Ascending aorta (tissue), 2 donors: ENCODE measurements at regions not wholly inside any gene's neighbourhood (a gene's known extent, or its start where the extent isn't known, plus 50 kb on each side); places are given as distances from the start of the nearest gene placed in this dataset.

Experiments used
- DNase-seq, 2 donors: peaks; one replicate each; pipeline ENCODE4 v3.0.0-alpha.2; 2019; ENCODE audit warnings: low spot score in 2 of 2
- H3K27ac ChIP-seq, 2 donors: fragments of 200-600 bp; sonication (generic); one replicate each; pipeline ENCODE4 v1.5.1; 2016 to 2017; ENCODE audit warnings: mild to moderate bottlenecking in 1 of 2
- H3K27me3 ChIP-seq: fragments of 200-600 bp; sonication (generic); one replicate; pipeline ENCODE4 v1.5.1; 2017
- H3K36me3 ChIP-seq, 2 donors: fragments of 200-600 bp; sonication (generic); one replicate each; pipeline ENCODE4 v1.5.1; 2016
- H3K4me1 ChIP-seq, 2 donors: fragments of 200-600 bp; sonication (generic); one replicate each; pipeline ENCODE4 v1.5.1; 2016 to 2017; ENCODE audit warnings: mild to moderate bottlenecking in 1 of 2
- H3K4me3 ChIP-seq, 2 donors: fragments of 200-600 bp; sonication (generic); one replicate each; pipeline ENCODE4 v1.5.1; 2016 to 2017; ENCODE audit warnings: mild to moderate bottlenecking in 1 of 2
- H3K9me3 ChIP-seq, 2 donors: fragments of 200-600 bp; sonication (generic); one replicate each; pipeline ENCODE4 v1.5.1; 2016
- CTCF ChIP-seq, 3 experiments: fragments of 200-600 bp in 2 of 3; fragments of 450-650 bp in 1 of 3; sonication (generic) in 2 of 3; IDR thresholded peaks; one replicate each; pipeline ENCODE4 v1.5.1; 2016 to 2019; ENCODE audit warnings: antibody characterized with exemption in 3 of 3, mild to moderate bottlenecking in 1 of 3, moderate library complexity in 1 of 3
- intact Hi-C: fragments of 100-400 bp; cut with DNase I; formaldehyde crosslinking; loops from one replicate; pipeline ENCODE4 v1.15.1; 2023

DNA sequence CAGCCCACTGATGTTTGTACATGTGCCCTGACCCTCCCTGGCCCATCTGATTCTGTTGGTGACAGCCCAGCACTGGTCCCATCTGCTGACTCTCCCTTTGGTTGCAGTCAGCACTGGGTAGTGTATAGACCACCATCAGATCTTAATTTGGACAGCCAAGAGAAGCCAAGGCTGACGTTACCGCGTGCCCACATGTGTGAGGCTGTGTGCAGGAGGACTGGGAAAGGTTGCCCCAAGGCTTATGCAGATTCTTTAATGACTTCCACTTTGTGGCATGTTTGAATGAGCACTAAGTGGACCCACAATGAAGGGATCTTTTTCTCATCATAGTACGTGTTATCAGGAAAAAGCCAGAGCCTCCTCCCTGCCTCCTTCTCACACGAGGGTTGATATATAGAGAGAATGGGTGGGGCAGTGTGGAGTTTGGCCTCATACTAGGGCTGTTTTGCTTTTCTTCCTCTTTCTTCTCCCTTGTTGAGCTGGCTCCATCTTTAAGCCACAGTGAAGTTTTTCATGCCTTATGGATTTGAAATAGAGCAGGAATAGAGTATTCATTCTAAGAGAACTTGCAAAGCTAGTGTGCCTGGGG, 93.5 kb downstream of the NAV1 start:
- Histone ChIP-seq H3K27me3 (no peaks in the 10 kb centered on the region), H3K4me3 (no peak overlapping the region), H3K4me1 (peaks cover 19 to 44% of the 10 kb centered on the region in 2 donors), H3K9me3 (no peaks in the 10 kb centered on the region), H3K27ac (peak overlapping the region; percentile 17 to 53), H3K36me3 (peaks cover 0 to 6% of the 10 kb centered on the region in 2 donors)
- no peak for TF ChIP-seq CTCF (IDR thresholded peaks at IDR 0.05)
- no peak for DNase-seq
- intact Hi-C loops: no loop called here

DNA sequence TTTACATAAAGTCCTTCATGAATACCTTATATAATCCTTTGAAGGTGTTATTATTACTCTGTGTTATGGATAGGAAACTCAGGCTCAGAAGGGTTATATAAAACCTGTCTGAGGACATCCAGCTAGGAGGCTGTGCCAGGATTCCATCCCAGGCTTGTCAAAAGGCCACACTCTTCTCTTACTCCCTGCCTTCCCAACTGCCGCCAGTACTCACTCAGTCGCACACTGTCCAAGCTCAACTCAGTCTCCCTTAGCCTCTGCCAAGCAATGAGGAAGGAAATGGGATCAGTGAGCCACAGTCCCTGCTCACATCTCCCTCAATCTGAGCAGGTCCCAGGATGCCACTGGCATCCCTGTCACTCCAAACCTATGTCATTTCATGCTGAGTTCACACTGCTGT, 94.4 kb downstream of the NAV1 start:
- TF ChIP-seq CTCF (IDR thresholded peaks at IDR 0.05): no peak
- Histone ChIP-seq H3K4me1 (peaks cover 19 to 41% of the 10 kb centered on the region in 2 donors), H3K9me3 (no peaks in the 10 kb centered on the region), H3K27ac (peak overlapping the region in 1 of 2 donors; percentile 53), H3K27me3 (no peaks in the 10 kb centered on the region), H3K36me3 (peaks cover 0 to 3% of the 10 kb centered on the region in 2 donors), H3K4me3 (no peak overlapping the region)
- no peak for DNase-seq
- intact Hi-C loops: no loop called here

- H3K27me3 ChIP-seq: no peaks in the 10 kb centered on the region
- peaks cover 18 to 38% of the 10 kb centered on the region in 2 donors for H3K4me1 ChIP-seq
- H3K9me3 ChIP-seq: no peaks in the 10 kb centered on the region
- H3K36me3 ChIP-seq: no peaks in the 10 kb centered on the region
- no peak for TF ChIP-seq CTCF (IDR thresholded peaks at IDR 0.05)
- intact Hi-C loops: no loop called here
- no peak overlapping the region for H3K4me3 ChIP-seq
- H3K27ac ChIP-seq: peak overlapping the region in 1 of 2 donors; percentile 53
- DNase-seq: no peak
These were observed 94.9 kb downstream of the NAV1 start for GRCh38 chr1:201633811-201634210.

GRCh38 chr1:201634261-201634660, 95.3 kb downstream of the NAV1 start:
- no peak overlapping the region for H3K4me3 ChIP-seq
- no peaks in the 10 kb centered on the region for H3K9me3 ChIP-seq
- H3K36me3 ChIP-seq: no peaks in the 10 kb centered on the region
- H3K4me1 ChIP-seq: peaks cover 16 to 34% of the 10 kb centered on the region in 2 donors
- intact Hi-C loops: no loop called here
- no peaks in the 10 kb centered on the region for H3K27me3 ChIP-seq
- DNase-seq: no peak
- H3K27ac ChIP-seq: no peak overlapping the region
- TF ChIP-seq CTCF (IDR thresholded peaks at IDR 0.05): no peak

- TF ChIP-seq CTCF (IDR thresholded peaks at IDR 0.05): no peak
- Histone ChIP-seq H3K36me3 (peaks cover 0 to 5% of the 10 kb centered on the region in 2 donors), H3K4me1 (peaks cover 4 to 16% of the 10 kb centered on the region in 2 donors), H3K4me3 (no peak overlapping the region), H3K9me3 (no peaks in the 10 kb centered on the region), H3K27ac (no peak overlapping the region), H3K27me3 (no peaks in the 10 kb centered on the region)
- DNase-seq: no peak
- intact Hi-C loops: no loop called here
These were observed 97.2 kb downstream of the NAV1 start for GRCh38 chr1:201636097-201636496.
